Stimulated activated naive B cell treated with anti-CD40 and anti-IgM and Interleukin-4, amounts not matched to agents 10 μg/mL and 1 μg/mL and 100 μg/mL, for 72 hours (primary cell): ENCODE measurements at regions not wholly inside any gene's neighbourhood (a gene's known extent, or its start where the extent isn't known, plus 50 kb on each side); places are given as distances from the start of the nearest gene placed in this dataset.
A peak's percentile ranks its signal among the peaks of the same experiment; 100 is the strongest.

Source experiments
- ATAC-seq, 2 donors: fragments of 150-1000 bp; cut with Tn5 transposase; replicated peaks; 2 replicates each; pipeline ENCODE4 v1.10.0; 2021; ENCODE audit warnings: moderate library complexity in 1 of 2
- DNase-seq: peaks from one replicate; pipeline ENCODE4 v3.0.0; 2021
- H3K27ac Mint-ChIP-seq: one replicate; pipeline ENCODE4 v1.8.0; 2022; ENCODE audit warnings: mild to moderate bottlenecking, mixed read lengths
- H3K27me3 Mint-ChIP-seq, 2 donors: one replicate each; pipeline ENCODE4 v1.8.0; 2022; ENCODE audit warnings: mixed read lengths in 2 of 2
- H3K36me3 Mint-ChIP-seq, 2 donors: one replicate each; pipeline ENCODE4 v1.8.0; 2022; ENCODE audit warnings: mixed read lengths in 2 of 2, mild to moderate bottlenecking in 1 of 2
- H3K4me1 Mint-ChIP-seq, 2 donors: one replicate each; pipeline ENCODE4 v1.8.0; 2022; ENCODE audit warnings: mixed read lengths in 2 of 2, mild to moderate bottlenecking in 1 of 2
- H3K4me3 Mint-ChIP-seq, 2 donors: one replicate each; pipeline ENCODE4 v1.8.0; 2022; ENCODE audit warnings: mild to moderate bottlenecking in 2 of 2, mixed read lengths in 2 of 2, moderate library complexity in 1 of 2
- H3K9me3 Mint-ChIP-seq, 2 donors: one replicate each; pipeline ENCODE4 v1.8.0; 2022; ENCODE audit warnings: mixed read lengths in 2 of 2, mild to moderate bottlenecking in 1 of 2

DNA sequence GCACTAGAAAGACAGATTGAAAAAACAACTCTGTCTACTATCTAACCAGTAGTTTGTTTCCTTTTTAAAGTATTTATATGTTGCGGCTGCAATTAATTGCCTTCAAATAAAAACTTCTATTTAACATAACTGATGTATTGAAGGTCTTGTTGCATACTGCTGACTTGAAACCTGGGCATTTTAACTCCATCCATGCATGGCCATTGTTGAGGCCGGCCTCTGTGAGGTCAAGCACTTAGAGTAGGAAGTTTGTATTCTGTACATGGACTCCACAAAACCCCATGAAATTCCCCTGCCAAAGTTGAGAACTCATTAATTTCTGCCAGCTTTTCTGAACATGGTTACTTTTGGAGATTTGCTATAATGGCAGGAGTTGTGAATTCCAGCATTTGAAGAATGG, 150.6 kb downstream of the GAS1 start:
- H3K9me3 Mint-ChIP-seq: no peaks in the 10 kb centered on the region
- DNase-seq (no peak), ATAC-seq (no peak)
- H3K27me3 Mint-ChIP-seq: peaks cover 0 to 10% of the 10 kb centered on the region in 2 donors
- H3K4me1 Mint-ChIP-seq: no peaks in the 10 kb centered on the region
- H3K27ac Mint-ChIP-seq: no peak overlapping the region
- no peaks in the 10 kb centered on the region for H3K36me3 Mint-ChIP-seq
- no peak overlapping the region for H3K4me3 Mint-ChIP-seq

- Mint-ChIP-seq H3K36me3 (no peaks in the 10 kb centered on the region), H3K27me3 (peaks cover 0 to 10% of the 10 kb centered on the region in 2 donors), H3K4me1 (no peaks in the 10 kb centered on the region), H3K9me3 (no peaks in the 10 kb centered on the region), H3K27ac (no peak overlapping the region), H3K4me3 (no peak overlapping the region)
- DNase-seq (no peak), ATAC-seq (no peak)
Observed at GRCh38 chr9:86795823-86796553, 151.3 kb downstream of the GAS1 start.

DNA sequence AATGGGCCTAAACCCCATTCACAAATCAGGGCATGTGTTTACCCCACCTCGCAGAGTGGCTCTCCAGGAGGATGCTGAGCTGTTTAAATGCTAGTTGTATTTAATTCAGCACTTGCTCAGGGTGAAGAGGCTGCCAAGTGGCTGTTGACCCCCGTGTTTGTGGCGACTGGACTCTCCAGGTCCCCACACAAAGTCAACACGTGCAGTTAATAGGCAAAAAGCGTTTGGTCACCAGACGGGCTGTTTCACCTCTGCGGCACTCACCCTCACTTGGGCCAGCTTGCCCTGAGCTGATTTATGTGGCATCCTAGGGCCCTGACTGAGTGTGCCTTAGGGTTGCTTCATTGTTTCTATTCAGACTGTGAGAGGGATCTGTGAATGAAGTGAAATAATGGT, 152.3 kb downstream of the GAS1 start:
- H3K27me3 Mint-ChIP-seq: peaks cover 0 to 14% of the 10 kb centered on the region in 2 donors
- ATAC-seq (no peak), DNase-seq (no peak)
- H3K27ac Mint-ChIP-seq: no peak overlapping the region
- no peak overlapping the region for H3K4me3 Mint-ChIP-seq
- H3K9me3 Mint-ChIP-seq: no peaks in the 10 kb centered on the region
- no peaks in the 10 kb centered on the region for H3K36me3 Mint-ChIP-seq
- no peaks in the 10 kb centered on the region for H3K4me1 Mint-ChIP-seq

DNA sequence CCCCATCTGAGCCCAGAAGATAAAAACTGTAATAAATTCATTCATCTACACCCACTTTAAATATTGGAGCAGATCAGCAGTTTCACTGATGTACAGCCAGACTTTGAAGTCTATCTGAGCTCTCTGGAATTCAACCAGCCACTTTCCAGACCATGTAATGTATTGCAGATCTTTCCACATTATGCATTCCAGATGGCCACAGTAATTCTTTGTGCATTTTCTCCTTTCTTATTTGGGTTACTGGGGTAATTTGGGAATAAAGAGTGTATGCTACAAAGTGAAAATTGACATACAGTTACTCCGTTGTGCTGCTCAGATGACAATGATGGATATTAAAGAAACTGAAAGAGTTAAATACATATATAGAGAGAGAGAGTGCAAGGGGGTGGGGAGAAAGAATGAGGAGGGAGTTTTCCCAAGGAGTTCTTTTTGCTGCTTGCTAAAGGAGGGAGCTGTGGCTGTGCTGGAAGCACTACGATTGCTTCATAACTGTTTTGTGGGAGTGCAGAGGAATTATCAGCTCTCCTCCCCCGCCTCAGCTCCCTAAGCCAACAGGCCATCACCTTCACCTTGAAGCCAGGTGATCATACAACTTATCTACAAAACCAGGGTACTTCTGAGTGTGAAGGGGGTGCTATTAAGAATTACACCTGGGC, 152.8 kb downstream of the GAS1 start:
- H3K27ac Mint-ChIP-seq: no peak overlapping the region
- peaks cover 0 to 10% of the 10 kb centered on the region in 2 donors for H3K27me3 Mint-ChIP-seq
- DNase-seq: no peak

DNA sequence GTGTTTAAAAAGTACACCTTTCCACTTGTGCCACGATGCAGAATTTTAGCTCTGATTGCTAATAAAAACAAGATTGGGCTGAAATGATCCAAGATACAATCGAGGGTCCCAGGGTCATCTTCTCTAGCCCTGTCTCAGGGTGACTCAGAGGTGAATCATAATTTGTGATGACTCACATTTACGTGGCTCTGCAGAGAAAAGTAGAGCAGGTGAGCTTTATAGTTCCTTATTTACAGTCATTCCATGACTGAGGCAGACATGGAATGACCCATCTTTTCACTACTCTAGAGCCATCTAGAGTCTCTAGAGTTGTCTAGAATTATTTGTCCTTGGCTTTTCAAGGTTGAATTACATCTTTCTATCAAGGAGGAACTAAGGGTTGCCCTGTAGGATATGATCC, 155.2 kb downstream of the GAS1 start:
- H3K27ac Mint-ChIP-seq: no peak overlapping the region
- peak; percentile 44 to 59 for ATAC-seq
- peaks cover 0 to 1% of the 10 kb centered on the region in 2 donors for H3K9me3 Mint-ChIP-seq
- H3K4me3 Mint-ChIP-seq: no peak overlapping the region
- H3K4me1 Mint-ChIP-seq: no peaks in the 10 kb centered on the region
- H3K36me3 Mint-ChIP-seq: no peaks in the 10 kb centered on the region
- DNase-seq: no peak
- peaks cover 0 to 5% of the 10 kb centered on the region in 2 donors for H3K27me3 Mint-ChIP-seq

More for the DNA sequence above, 152.8 kb downstream of the GAS1 start:
- Mint-ChIP-seq H3K4me1 (no peaks in the 10 kb centered on the region), H3K4me3 (no peak overlapping the region), H3K36me3 (no peaks in the 10 kb centered on the region), H3K9me3 (no peaks in the 10 kb centered on the region)
- no peak for ATAC-seq

- Mint-ChIP-seq H3K9me3 (peaks cover 0 to 1% of the 10 kb centered on the region in 2 donors), H3K36me3 (no peaks in the 10 kb centered on the region), H3K27ac (no peak overlapping the region), H3K4me1 (no peaks in the 10 kb centered on the region), H3K27me3 (peaks cover 0 to 5% of the 10 kb centered on the region in 2 donors), H3K4me3 (no peak overlapping the region)
- ATAC-seq: no peak
- DNase-seq: no peak
Observed at GRCh38 chr9:86790805-86791204, 156.5 kb downstream of the GAS1 start.

DNA sequence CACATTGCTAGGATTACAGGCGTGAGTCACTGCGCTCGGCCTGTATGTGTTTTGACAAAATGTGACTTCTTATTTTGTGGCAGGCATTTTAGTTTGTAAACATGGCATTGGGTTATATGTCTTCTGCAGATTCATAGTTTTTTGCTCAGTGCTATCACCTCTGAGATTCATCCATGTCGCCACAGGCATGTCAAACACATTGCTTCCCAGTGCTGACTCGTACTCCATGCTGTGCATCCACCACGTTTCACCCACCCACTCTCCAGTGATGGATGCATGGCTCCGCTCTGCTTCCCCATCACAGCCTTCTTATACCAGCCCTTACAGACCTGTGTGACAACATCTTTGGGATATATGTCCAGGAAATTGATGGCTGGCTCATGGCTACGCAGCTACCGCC, 158.8 kb downstream of the GAS1 start:
- Mint-ChIP-seq H3K27ac (no peak overlapping the region), H3K36me3 (no peaks in the 10 kb centered on the region), H3K9me3 (peaks cover 0 to 1% of the 10 kb centered on the region in 2 donors), H3K27me3 (peaks cover 0 to 5% of the 10 kb centered on the region in 2 donors), H3K4me3 (no peak overlapping the region), H3K4me1 (no peaks in the 10 kb centered on the region)
- no peak for DNase-seq
- no peak for ATAC-seq

DNA sequence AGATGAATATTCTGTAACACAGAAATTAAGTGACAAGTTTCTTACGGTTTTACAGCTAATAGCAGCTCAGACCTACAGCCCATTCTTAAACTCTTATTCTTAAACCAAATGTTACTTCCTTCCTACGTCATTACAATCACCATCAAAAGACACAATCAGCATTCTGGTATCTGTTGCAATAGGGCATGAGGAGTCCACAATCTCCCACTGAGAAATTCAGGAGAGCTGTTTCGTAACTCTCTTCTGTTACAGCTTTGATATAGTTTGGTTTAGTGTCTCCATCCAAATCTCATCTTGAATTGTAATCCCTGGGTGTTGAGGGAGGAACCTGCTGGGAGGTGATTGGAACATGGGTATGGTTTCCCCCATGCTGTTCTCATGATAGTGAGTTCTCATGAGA, 163.4 kb downstream of the GAS1 start:
- DNase-seq (no peak), ATAC-seq (no peak)
- Mint-ChIP-seq H3K36me3 (no peaks in the 10 kb centered on the region), H3K4me3 (no peak overlapping the region), H3K27ac (no peak overlapping the region), H3K27me3 (no peaks in the 10 kb centered on the region), H3K4me1 (no peaks in the 10 kb centered on the region), H3K9me3 (peaks cover 0 to 3% of the 10 kb centered on the region in 2 donors)

DNA sequence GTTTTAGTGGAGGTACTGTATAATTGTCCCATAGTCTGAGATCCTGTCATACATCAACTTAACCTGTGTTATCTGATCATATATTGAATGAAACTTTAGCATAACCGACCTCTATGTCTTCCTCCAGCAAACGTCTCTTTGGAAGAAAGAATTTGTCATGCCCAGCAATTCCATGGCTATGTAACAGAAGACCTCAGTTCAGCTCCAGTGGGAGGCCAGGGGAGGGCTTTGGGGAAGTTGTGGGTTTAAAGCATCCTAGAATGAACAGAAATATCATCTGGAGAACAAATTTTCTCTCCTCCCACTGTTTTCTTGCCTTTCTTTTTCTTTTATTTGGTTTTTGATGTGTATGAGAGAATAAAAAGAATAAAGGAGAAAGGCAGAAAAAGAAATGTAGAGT, 164.5 kb downstream of the GAS1 start:
- DNase-seq (no peak), ATAC-seq (no peak)
- Mint-ChIP-seq H3K4me1 (no peaks in the 10 kb centered on the region), H3K27ac (no peak overlapping the region), H3K36me3 (no peaks in the 10 kb centered on the region), H3K9me3 (peaks cover 0 to 1% of the 10 kb centered on the region in 2 donors), H3K4me3 (no peak overlapping the region), H3K27me3 (no peaks in the 10 kb centered on the region)

DNA sequence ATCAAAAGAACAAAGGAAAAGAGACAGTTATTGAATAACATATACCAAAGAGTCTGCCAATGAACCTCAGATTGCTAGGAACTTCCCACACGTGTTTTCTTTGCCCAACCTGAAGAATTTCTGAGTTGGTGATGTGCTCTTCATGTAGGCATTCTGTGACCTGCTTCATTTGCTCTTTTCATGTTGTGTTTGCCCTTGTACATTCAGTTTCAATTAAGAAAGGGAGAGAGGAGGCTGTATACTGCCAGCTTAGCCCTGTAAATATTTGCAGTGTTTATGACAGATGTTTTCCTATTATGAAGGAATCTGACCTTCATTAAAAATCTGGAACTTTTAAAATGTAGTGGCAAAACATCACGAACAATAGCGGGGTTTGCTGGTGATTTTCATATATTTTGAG, 168.5 kb downstream of the GAS1 start:
- Mint-ChIP-seq H3K36me3 (no peaks in the 10 kb centered on the region), H3K4me3 (no peak overlapping the region), H3K4me1 (no peaks in the 10 kb centered on the region), H3K27me3 (no peaks in the 10 kb centered on the region), H3K9me3 (peaks cover 0 to 1% of the 10 kb centered on the region in 2 donors), H3K27ac (no peak overlapping the region)
- DNase-seq: no peak
- ATAC-seq: no peak

DNA sequence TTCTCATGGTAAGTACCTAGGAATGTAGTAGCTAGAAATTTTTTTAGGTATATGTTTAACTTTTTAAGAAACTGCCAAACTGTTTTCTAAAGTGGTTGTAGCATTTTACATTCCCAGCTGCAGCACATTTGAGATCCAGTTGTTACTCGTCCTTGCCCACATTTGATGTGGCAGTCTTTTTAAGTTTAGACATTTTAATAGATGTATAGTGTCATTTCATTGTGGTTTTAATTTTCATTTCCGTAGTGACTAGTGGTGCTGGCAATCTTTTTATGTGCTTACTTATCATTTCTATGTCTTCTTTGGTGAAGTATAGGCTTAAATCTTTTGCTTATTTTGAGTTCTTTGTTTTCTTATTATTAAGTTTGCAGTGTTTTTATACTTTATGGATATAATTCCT, 171.6 kb downstream of the GAS1 start:
- H3K27ac Mint-ChIP-seq: no peak overlapping the region
- no peaks in the 10 kb centered on the region for H3K27me3 Mint-ChIP-seq
- peaks cover 0 to 4% of the 10 kb centered on the region in 2 donors for H3K9me3 Mint-ChIP-seq
- H3K4me1 Mint-ChIP-seq: no peaks in the 10 kb centered on the region
- no peaks in the 10 kb centered on the region for H3K36me3 Mint-ChIP-seq
- H3K4me3 Mint-ChIP-seq: no peak overlapping the region
- ATAC-seq (no peak), DNase-seq (no peak)

DNA sequence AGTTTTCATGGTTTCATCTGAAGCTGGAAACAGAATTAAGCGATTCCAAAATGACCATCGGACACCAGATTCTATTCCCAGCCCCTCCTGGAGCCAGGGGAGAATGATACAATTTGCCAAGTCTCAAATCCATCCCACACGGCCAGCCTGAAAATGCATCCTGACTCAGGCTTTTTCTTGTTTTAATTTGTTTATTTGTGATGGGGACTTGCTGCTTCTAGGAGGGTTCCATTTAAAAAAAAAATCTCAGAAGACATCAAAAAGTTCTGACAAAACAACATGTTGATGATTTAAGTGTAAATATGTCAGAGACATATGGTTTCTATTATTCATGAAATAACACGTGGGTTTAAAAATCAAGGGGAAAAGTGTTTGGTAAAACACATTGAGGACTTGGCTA, 173.2 kb downstream of the GAS1 start:
- DNase-seq (no peak), ATAC-seq (no peak)
- no peak overlapping the region for H3K4me3 Mint-ChIP-seq
- no peaks in the 10 kb centered on the region for H3K4me1 Mint-ChIP-seq
- no peaks in the 10 kb centered on the region for H3K27me3 Mint-ChIP-seq
- H3K9me3 Mint-ChIP-seq: peaks cover 0 to 4% of the 10 kb centered on the region in 2 donors
- H3K27ac Mint-ChIP-seq: no peak overlapping the region
- H3K36me3 Mint-ChIP-seq: no peaks in the 10 kb centered on the region

DNA sequence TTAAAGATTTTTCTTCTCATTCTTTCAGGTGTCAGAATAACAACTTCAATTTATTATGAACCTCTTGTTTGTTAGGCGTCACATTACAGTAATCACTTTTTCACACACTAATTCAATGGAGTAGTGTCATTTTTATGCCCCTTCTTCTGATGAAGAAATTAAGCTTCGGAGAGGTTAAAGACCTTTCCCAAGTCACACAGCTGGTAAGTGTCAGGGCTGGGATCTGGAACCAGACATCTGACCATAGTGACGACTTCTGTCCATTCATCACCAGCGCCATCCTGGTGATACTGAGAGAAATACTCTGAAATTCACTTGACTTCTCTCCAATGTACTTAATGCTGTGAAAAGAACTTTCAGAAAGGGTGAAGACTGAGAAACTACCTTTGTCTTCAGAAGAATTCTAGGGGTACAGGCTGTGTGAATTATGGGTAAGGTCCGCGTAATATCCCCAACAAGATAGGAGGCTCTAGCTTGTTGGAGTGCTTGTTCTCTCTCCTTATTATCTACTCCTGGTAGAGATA, 173.8 kb downstream of the GAS1 start:
- Mint-ChIP-seq H3K4me3 (no peak overlapping the region), H3K36me3 (no peaks in the 10 kb centered on the region)
- ATAC-seq: no peak

GRCh38 chr9:86772635-86772993, 174.7 kb downstream of the GAS1 start:
- Mint-ChIP-seq H3K4me3 (no peak overlapping the region), H3K27ac (no peak overlapping the region), H3K4me1 (no peaks in the 10 kb centered on the region), H3K36me3 (no peaks in the 10 kb centered on the region), H3K27me3 (peaks cover 0 to 4% of the 10 kb centered on the region in 2 donors), H3K9me3 (peaks cover 0 to 7% of the 10 kb centered on the region in 2 donors)
- ATAC-seq (no peak), DNase-seq (no peak)

More for the DNA sequence above, 173.8 kb downstream of the GAS1 start:
- Mint-ChIP-seq H3K4me1 (no peaks in the 10 kb centered on the region), H3K27ac (no peak overlapping the region), H3K9me3 (peaks cover 0 to 5% of the 10 kb centered on the region in 2 donors), H3K27me3 (peaks cover 0 to 2% of the 10 kb centered on the region in 2 donors)
- DNase-seq: no peak
